HG03558 (cell line): ENCODE measurements at regions not wholly inside any gene's neighbourhood (a gene's known extent, or its start where the extent isn't known, plus 50 kb on each side); places are given as distances from the start of the nearest gene placed in this dataset.
A peak's percentile ranks its signal among the peaks of the same experiment; 100 is the strongest.

ENCODE experiments used
- ATAC-seq: cut with Tn5 transposase; IDR thresholded peaks from one replicate; pipeline ENCODE4 v1.9.1; 2021; ENCODE audit warnings: moderate number of reproducible peaks; ENCODE audit not compliant: unreplicated experiment; ENCODE audit errors: extremely low read depth

DNA sequence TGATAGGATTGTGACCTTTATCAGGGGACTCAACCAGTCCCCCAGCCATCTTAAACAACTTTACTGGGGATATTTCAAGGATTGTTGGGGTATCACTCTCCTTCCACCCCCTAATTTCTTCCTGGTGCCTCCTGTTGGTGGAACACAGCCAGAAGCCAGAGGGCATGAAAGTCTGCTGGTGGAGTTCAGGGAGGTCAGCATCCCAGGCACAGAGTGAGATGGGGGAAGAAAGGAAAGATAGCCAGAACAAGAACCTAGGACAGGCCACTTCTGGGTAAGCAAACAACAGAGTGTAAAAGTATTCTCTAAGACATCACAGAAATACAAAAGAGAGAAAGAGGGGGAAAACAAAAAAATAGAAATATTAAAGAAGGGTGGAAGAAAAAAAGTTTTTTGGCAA lies 101.8 kb downstream of the SPRY2 start:
- ATAC-seq = no peak

DNA sequence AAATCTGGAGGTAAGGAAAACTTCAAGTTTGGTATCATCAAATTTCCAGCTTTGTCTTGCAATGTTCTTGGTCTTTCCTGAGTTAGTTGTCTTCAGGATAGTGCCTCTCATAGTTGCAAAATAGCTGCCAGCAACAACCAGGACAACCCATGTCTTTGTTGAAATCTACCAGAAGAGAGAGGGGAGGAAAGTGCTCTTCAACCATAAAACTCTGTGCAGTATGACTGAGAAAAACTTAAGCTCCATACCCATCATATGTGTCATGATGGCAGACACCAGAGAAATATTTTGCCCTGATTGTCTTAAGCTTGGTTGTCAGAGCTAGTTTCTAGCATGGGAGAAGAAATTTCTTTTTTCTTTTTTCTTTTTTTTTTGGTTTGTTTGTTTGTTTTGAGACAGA lies 103.3 kb downstream of the SPRY2 start:
- no peak for ATAC-seq

DNA sequence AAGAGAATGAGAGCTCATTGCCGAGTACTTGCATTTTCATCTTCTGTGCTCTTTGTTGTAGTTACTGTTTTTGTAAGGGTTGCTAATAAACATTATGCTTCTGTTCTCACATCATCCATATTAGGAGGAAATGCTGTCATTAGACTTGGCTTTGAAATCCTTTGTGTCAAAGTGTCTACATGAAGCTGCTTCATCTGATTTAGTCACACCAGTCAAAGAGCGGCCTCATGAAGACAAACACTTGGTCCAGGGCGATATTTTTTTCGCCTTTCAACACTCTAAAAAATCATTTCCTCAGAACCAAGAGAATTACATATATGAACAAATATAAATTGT lies 105.0 kb downstream of the SPRY2 start:
- ATAC-seq = no peak

GRCh38 chr13:80235166-80235966 lies 105.6 kb downstream of the SPRY2 start:
- ATAC-seq = peak; percentile 87

DNA sequence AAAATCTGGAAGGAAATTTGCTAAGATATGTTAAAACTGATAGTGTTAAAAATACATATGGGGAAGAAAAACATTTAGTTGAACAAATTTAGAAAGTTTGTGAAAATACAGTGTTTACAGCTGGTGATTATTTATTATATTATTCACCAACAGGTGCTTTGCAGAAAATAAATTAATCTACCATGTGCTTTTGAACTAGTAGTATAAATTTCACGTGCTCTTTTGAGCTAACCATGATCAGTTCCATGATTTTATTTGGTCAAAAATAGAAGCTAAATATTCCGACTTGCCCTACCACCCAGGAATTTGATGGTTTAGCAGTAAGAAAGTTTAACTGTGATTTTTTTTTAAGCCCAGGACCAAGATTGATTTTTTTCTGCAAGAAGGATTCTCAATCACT lies 113.3 kb downstream of the SPRY2 start:
- no peak for ATAC-seq

DNA sequence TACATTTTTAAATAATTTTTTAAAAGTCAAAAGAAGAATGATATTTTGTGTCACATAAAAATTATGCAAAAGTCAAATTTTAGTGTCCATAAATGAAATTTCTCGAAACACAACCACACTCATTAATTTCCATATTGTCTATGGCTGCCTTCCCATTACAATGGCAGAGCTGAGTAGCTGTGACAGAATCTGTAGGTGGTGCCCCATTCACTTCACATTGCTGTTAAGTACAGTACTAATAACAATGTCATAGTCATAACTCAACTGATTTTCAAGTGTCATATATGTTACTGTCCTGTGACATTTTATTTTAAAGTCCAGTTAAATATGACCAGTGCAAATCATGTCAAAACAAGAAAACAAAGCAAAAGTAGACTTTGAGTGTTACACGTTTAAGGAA lies 114.3 kb downstream of the SPRY2 start:
- no peak for ATAC-seq

DNA sequence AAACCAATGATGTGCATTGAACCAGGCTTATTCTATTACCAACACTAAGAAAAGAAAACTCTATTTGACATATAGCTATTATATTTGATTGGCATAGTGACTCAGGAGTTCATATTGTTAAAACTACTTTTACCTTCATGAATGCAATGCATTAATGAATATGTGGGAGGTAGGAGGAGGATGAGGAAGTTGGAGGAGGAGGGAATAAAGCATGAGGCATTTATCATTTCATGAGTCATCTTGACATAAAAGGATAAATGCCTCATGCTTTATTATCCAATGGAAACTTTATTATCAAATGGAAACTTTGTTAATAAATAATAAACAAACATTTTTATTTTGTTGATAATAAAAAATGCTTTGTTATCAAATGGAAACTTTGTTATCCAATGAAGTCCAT lies 116.5 kb downstream of the SPRY2 start:
- no peak for ATAC-seq

DNA sequence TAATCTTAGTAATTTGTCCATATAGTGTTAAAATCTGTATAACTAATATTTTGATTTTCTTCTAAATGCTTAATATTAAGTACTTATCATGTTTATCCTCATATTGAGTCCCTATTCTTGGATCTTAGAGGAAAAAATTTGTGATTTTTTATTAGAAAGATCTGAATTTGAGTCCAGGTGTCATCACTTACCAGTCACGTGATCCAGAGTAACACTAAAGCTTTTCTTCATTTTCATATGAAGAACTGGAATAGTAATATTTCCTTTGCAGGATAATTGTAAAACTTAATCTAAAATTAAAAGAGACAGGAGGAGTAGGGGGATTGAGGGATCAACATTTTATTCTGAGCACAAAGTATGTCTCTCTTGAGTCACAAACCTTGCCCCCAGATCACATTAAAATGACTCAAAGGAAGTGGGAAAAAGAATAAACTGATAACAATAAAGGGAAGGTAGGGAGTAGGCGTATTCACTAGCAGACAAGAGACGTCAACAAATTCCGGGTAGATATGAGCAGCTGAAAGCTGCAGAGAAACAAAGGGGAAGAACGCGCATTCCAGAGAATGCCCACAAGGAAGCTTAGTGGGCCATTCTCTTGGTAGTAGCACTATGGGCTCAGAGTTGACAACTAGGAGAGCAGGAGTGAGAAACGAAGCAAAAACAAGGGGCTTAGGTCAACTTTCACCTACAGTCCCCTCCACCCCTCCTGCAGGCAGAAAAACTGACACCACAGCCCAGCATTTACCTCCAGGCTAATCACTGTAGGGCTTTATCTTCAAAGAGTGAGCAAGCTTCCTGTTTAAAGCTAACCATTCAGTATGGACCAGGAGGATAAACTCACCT lies 123.1 kb downstream of the SPRY2 start:
- no peak for ATAC-seq

DNA sequence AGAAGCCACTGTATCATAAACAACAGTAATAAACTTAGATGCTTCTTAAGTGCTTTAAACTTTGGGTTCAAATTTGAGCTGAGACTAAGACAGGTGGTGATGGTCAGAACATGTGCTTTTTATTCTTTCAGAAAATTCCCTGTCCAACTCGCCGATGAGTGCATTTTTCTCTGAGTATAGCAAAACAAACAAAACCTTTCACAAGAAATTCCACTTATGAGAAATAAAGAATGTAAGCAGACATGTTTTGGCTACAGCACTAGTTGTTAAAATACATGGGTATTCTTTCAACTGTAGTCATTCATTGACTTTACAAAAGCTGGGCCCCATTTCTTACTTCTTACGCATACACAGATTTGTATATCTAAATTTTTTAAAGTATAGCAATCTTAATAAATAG lies 125.6 kb downstream of the SPRY2 start:
- ATAC-seq = no peak

GRCh38 chr13:80214521-80214991 lies 126.4 kb downstream of the SPRY2 start:
- ATAC-seq = no peak

DNA sequence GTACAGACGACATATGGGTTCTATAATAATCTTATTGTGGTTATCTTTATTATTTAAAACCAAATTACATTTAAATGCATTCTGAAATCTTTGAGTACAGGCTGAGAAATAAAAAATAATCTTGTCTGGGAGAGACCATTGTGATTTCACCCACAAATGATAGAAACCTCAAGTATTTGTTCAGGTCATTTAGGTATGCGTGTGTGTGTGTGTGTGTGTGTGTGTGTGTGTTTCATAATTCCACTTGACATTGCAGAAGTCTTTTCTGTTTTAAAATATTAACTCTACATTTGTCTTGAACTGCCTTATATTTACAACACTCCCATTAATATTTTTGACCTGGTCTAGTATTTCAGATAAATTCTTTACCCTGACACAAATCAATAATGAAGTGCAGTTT lies 126.9 kb downstream of the SPRY2 start:
- ATAC-seq = no peak

DNA sequence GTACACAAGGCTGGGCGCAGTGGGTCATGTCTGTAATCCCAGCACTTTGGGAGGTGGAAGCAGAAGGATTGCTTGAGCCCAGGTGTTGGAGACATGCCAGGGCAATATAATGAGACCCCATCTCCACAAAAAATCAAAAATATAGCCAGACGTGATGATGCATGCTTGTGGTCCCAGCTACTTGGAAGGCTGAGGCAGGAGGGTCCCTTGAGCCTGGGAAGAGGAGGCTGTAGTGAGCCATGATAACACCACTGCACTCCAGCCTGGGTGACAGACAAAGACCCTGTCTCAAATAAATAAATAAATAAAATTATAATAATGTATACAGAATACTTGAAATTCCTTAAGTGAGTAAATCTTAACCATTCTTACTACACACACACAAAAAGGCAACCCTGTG lies 127.7 kb downstream of the SPRY2 start:
- ATAC-seq = no peak

DNA sequence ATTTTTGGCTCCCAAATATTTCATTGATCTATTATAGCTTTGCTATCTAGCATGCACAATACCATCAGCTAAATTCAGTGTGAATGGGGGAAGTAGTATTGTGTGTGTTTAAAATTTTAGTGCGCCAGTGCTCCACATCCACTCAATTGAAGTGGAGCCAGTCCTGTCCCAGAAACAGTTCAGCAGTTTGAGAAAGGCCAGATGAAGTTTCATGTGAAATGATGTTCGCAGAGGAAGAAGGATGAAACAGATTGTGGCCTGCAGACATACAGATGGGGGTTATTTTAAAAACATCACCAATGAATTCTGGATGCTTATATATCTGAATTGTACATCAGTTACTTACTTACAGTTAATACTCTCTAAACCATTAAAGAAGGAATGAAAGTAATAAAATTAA lies 129.4 kb downstream of the SPRY2 start:
- ATAC-seq = no peak

DNA sequence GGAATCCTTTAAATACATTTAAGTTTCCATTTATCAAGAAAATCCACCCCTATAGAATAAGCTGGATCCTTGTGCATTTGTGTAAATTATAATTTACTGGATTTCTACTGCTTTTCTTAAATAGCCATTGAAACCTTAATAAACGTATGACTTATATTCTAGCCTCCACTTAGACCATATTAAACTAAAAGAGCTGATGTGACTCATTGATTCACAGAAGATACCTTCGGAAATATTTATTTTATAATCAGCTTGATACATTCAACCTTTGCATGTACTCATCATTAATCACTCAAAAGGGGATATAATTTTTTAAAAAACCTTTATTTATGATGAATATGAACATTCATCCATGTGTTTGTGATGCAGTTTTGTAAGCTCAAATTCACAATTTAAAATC lies 136.3 kb downstream of the SPRY2 start:
- ATAC-seq = no peak

GRCh38 chr13:80203496-80203895 lies 137.4 kb downstream of the SPRY2 start:
- ATAC-seq = no peak

GRCh38 chr13:80201694-80202468 lies 139.0 kb downstream of the SPRY2 start:
- ATAC-seq = no peak

DNA sequence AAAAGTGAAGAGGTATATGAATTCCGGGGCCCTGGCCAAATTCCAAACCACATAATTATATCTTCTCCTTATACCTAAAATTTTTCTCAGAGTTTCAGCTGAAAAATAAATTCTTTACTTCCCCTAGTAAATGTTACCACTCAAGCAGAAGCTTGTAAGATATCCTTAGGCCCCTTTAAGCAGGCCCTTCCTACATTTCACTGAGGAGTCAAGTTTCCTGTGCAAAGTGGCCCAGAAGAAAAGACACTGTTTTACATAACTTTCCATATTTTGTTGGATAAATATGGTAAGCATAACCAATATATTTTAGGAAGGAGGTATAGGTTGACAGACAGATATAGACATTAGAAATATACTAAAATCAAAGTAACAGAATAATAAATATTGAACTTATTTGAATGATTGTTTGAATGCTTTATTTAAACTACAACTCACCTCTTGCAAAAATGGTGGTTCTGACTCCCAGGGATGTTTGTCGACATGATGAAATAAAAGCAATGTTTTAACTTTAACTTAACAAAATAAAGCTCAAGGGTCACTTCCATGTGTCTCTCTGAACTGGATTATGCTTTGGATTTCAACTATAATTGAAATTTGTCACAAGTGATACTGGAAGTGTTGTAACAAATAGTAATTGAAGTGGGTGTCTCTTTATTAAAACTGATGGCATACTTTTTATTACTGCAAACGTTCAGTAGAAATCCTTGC lies 141.2 kb downstream of the SPRY2 start:
- no peak for ATAC-seq

GRCh38 chr13:80199067-80199466 lies 141.9 kb downstream of the SPRY2 start:
- no peak for ATAC-seq

DNA sequence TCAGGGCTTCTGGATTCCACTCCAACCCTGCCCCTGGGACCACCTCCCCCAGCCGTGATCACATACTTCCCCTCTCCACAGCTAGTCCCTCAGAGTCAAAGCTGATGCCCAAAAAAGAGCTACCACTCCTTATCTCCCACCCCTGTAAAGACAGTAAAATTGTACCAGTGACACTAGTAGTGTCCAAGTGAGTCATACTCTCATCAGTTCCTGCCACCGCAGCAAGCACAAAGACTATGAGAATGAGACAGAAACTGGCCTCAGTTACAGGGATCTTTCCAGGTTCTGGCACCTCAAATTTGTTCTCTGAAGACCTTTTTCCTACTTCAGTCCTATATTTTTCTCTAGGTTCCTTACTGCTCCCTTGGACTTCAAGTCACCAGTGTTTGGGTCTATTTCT lies 144.2 kb downstream of the SPRY2 start:
- no peak for ATAC-seq

GRCh38 chr13:80195649-80196048 lies 145.3 kb downstream of the SPRY2 start:
- no peak for ATAC-seq
